HepG2 (cell line): ENCODE measurements at regions not wholly inside any gene's neighbourhood (a gene's known extent, or its start where the extent isn't known, plus 50 kb on each side); places are given as distances from the start of the nearest gene placed in this dataset.

Experiments
- ATAC-seq: fragments of 200-7000 bp; cut with Tn5 transposase; 3 replicates; pipeline ENCODE4 v1.9.1; 2020; ENCODE audit warnings: mild to moderate bottlenecking, moderate library complexity
- BruUV-seq: library from RNA; stranded (reverse); fragments of 400-500 nt; replicated peaks from 2 replicates; lab custom pipeline; 2021; lab: Mats Ljungman, UMichigan
- CTCF ChIA-PET: fragments of 300-600 bp; formaldehyde crosslinking; extraction: SDS; loops from one replicate; lab custom pipeline; 2021; ENCODE audit warnings: low total read pairs, inconsistent platforms, low intra/inter-chr PET ratio; lab: Yijun Ruan, JAX
- POLR2A ChIA-PET: fragments of 350-600 bp; sonication (Branson Sonifier 250); formaldehyde crosslinking; loops from one replicate; lab custom pipeline; 2020; ENCODE audit warnings: antibody characterized with exemption, inconsistent platforms; lab: Yijun Ruan, JAX
- DNase-seq: peaks from one replicate; pipeline ENCODE4 v3.0.0-alpha.2; 2015; ENCODE audit warnings: low spot score
- FAIRE-seq: peaks from 3 replicates; lab custom pipeline; 2011; peaks lifted over from hg19 to GRCh38; lab: Jason Lieb, UNC
- H2AFZ ChIP-seq: one replicate; pipeline ENCODE4 v1.6.1; 2011; ENCODE audit warnings: low read length, inconsistent platforms
- H3K27ac ChIP-seq: fragments of 300-600 bp; 3 replicates; pipeline ENCODE4 v1.8.0; 2011; ENCODE audit warnings: mixed run types, mild to moderate bottlenecking, mixed read lengths, low read length, inconsistent platforms; ENCODE audit not compliant: insufficient read depth; ENCODE audit errors: extremely low read length
- H3K27me3 ChIP-seq, 2 experiments: fragments of 200-600 bp in 1 of 2; 2 replicates in 1 of 2; 3 replicates in 1 of 2; pipeline versions ENCODE4 v1.6.0 to v1.8.0; 2011; ENCODE audit warnings: low read length in 2 of 2, mild to moderate bottlenecking in 2 of 2, moderate library complexity in 2 of 2, inconsistent platforms in 1 of 2; ENCODE audit not compliant: insufficient read depth in 2 of 2, control insufficient read depth in 1 of 2
- H3K36me3 ChIP-seq, 2 experiments: fragments of 200-600 bp in 1 of 2; replicated peaks in 1 of 2; 2 replicates in 1 of 2; 3 replicates in 1 of 2; pipeline versions ENCODE4 v1.5.1 to v1.8.0; 2011; ENCODE audit warnings: low read length in 2 of 2, inconsistent platforms in 1 of 2; ENCODE audit not compliant: insufficient read depth in 2 of 2, control insufficient read depth in 1 of 2
- H3K4me1 ChIP-seq: 2 replicates; pipeline ENCODE4 v1.5.1; 2012; ENCODE audit warnings: low read length, inconsistent platforms; ENCODE audit not compliant: insufficient read depth
- H3K4me2 ChIP-seq: 2 replicates; pipeline ENCODE4 v1.6.0; 2011; ENCODE audit warnings: low read depth, low read length, inconsistent platforms
- H3K4me3 ChIP-seq, 3 experiments: fragments of 200-600 bp in 1 of 3; sonication (generic), shearing (Covaris generic) in 1 of 3; replicated peaks in 1 of 3; 2 replicates each; pipeline ENCODE4 v1.5.1; 2011 to 2016; ENCODE audit warnings: low read length in 3 of 3, inconsistent platforms in 2 of 3, low read depth in 2 of 3, mild to moderate bottlenecking in 2 of 3, control low read depth in 1 of 3, mixed read lengths in 1 of 3; ENCODE audit not compliant: insufficient read depth in 1 of 3
- H3K79me2 ChIP-seq: one replicate; pipeline ENCODE4 v1.6.1; 2011; ENCODE audit warnings: low read length, inconsistent platforms; ENCODE audit not compliant: insufficient read depth
- H3K9ac ChIP-seq: 2 replicates; pipeline ENCODE4 v1.6.0; 2011; ENCODE audit warnings: mild to moderate bottlenecking, low read depth, low read length, inconsistent platforms; ENCODE audit not compliant: insufficient read depth
- H3K9me3 ChIP-seq: 2 replicates; pipeline ENCODE4 v1.5.1; 2012; ENCODE audit warnings: mild to moderate bottlenecking, low read length
- H4K20me1 ChIP-seq: 2 replicates; pipeline ENCODE4 v1.6.0; 2011; ENCODE audit warnings: inconsistent platforms, mild to moderate bottlenecking, low read length, moderate library complexity; ENCODE audit not compliant: insufficient read depth
- MBNL3 ChIP-seq: fragments of 250-450 bp; sonication (Bioruptor Pico); conservative IDR thresholded peaks from 2 replicates; pipeline ENCODE4 v1.8.0; 2022; ENCODE audit warnings: mild to moderate bottlenecking, inconsistent platforms
- PRPF4 ChIP-seq: fragments of 200-400 bp; formaldehyde crosslinking; IDR thresholded peaks from 2 replicates; pipeline ENCODE4 v1.6.1; 2016; ENCODE audit warnings: low read length, low read depth; ENCODE audit not compliant: poor library complexity, severe bottlenecking
- SATB2 ChIP-seq: sonication (generic); formaldehyde crosslinking; IDR thresholded peaks from 2 replicates; pipeline ENCODE4 v1.5.0; 2020; ENCODE audit warnings: missing genetic modification reagents
- ZBTB2 ChIP-seq: sonication (generic); formaldehyde crosslinking; IDR thresholded peaks from 2 replicates; pipeline ENCODE4 v1.8.0; 2022; ENCODE audit warnings: low read depth, missing genetic modification reagents
- ZFP36 ChIP-seq: fragments of 150-350 bp; IDR thresholded peaks from 2 replicates; pipeline ENCODE4 v1.6.1; 2018; ENCODE audit warnings: borderline replicate concordance, low read length, low read depth; ENCODE audit not compliant: partially characterized antibody
- ZFY ChIP-seq: sonication (generic); formaldehyde crosslinking; IDR thresholded peaks from 2 replicates; pipeline ENCODE4 v1.4.0; 2020; ENCODE audit warnings: missing genetic modification reagents
- ZNF205 ChIP-seq: IDR thresholded peaks from 2 replicates; pipeline ENCODE4 v1.6.1; 2018; ENCODE audit warnings: missing biosample characterization, missing genetic modification reagents
- ZNF318 ChIP-seq: sonication (generic); formaldehyde crosslinking; IDR thresholded peaks from 2 replicates; pipeline ENCODE4 v1.4.0; 2020; ENCODE audit warnings: mild to moderate bottlenecking, missing genetic modification reagents
- ZNF335 ChIP-seq: sonication (generic); formaldehyde crosslinking; IDR thresholded peaks from 2 replicates; pipeline ENCODE4 v1.4.0; 2020; ENCODE audit warnings: missing genetic modification reagents
- ZNF446 ChIP-seq: sonication (generic); formaldehyde crosslinking; IDR thresholded peaks from 2 replicates; pipeline ENCODE4 v1.5.0; 2020; ENCODE audit warnings: mild to moderate bottlenecking, missing genetic modification reagents
- ZNF572 ChIP-seq: sonication (generic); formaldehyde crosslinking; IDR thresholded peaks from 2 replicates; pipeline ENCODE4 v1.5.1; 2020; ENCODE audit warnings: mild to moderate bottlenecking, missing genetic modification reagents
- ZNF746 ChIP-seq: sonication (generic); formaldehyde crosslinking; IDR thresholded peaks from 2 replicates; pipeline ENCODE4 v1.8.0; 2022; ENCODE audit warnings: mild to moderate bottlenecking, missing genetic modification reagents
- ZSCAN9 ChIP-seq: IDR thresholded peaks from 2 replicates; pipeline ENCODE4 v1.6.1; 2016; ENCODE audit warnings: borderline replicate concordance
- WGBS: methylation state at CpG from one replicate; pipeline ENCODE4 v1.1.6; 2017; ENCODE audit warnings: low lambda C conversion rate; 5-methylcytosine and 5-hydroxymethylcytosine counted together
- in situ Hi-C: cut with HindIII; loops from 2 replicates; pipeline ENCODE4 v1.10.0; 2017; ENCODE audit warnings: low pct_unique_long_range_greater_than_20kb; ENCODE audit not compliant: extremely low pct_ligation_motif_present
- intact Hi-C: fragments of 100-400 bp; cut with micrococcal nuclease; formaldehyde crosslinking; loops from one replicate; pipeline ENCODE4 v1.10.0; 2022; ENCODE audit not compliant: unreplicated experiment

GRCh38 chr7:25349283-25350017 is 121.2 kb upstream of the NPVF start:
- no peak for FAIRE-seq
- Histone ChIP-seq H2AFZ (no peak overlapping the region), H3K9ac (no peak overlapping the region), H3K4me1 (no peaks in the 10 kb centered on the region), H3K4me3 (no peak overlapping the region)
- no peak for ATAC-seq
- TF ChIP-seq ZNF446: no peak
- TF ChIP-seq ZNF572 (CRISPR knock-in tag): no peak
- TF ChIP-seq ZNF335 (CRISPR knock-in tag): no peak
- TF ChIP-seq ZSCAN9 (CRISPR knock-in tag): no peak
- no peak for TF ChIP-seq ZFP36
- no peak for TF ChIP-seq ZNF205
- TF ChIP-seq ZNF318 (CRISPR knock-in tag): no peak
- no peak for TF ChIP-seq MBNL3 (CRISPR knock-in tag)
- no peak for TF ChIP-seq ZBTB2
- TF ChIP-seq ZFY: no peak
- TF ChIP-seq ZNF746 (CRISPR knock-in tag): no peak
- no peak for TF ChIP-seq SATB2 (CRISPR knock-in tag)
- no peak for TF ChIP-seq PRPF4
- TF ChIP-seq, all 625 proteins: peak for 0
- Histone ChIP-seq H3K27ac (no peak overlapping the region), H4K20me1 (no peaks in the 10 kb centered on the region), H3K36me3 (no peaks in the 10 kb centered on the region), H3K79me2 (no peaks in the 10 kb centered on the region), H3K4me2 (no peak overlapping the region), H3K27me3 (peaks cover 0 to 6% of the 10 kb centered on the region in 2 experiments; a peak in 1 of 5 replicates), H3K9me3 (no peaks in the 10 kb centered on the region)
- DNase-seq: no peak
- CTCF ChIA-PET: no interaction called here
- intact Hi-C loops (loop anchor here (5.0 kb wide), 1 partner anchor 1223 kb away; no protein-coding TSS in a partner anchor), in situ Hi-C loops (no loop called here)
- BruUV-seq: no TSS peak
- POLR2A ChIA-PET: no interaction called here
- WGBS: 27% methylated on average over 6 of the region's 6 CpGs
